ENCODE measurements at regions not wholly inside any gene's neighbourhood (a gene's known extent, or its start where the extent isn't known, plus 50 kb on each side); places are given as distances from the start of the nearest gene placed in this dataset.

DNA sequence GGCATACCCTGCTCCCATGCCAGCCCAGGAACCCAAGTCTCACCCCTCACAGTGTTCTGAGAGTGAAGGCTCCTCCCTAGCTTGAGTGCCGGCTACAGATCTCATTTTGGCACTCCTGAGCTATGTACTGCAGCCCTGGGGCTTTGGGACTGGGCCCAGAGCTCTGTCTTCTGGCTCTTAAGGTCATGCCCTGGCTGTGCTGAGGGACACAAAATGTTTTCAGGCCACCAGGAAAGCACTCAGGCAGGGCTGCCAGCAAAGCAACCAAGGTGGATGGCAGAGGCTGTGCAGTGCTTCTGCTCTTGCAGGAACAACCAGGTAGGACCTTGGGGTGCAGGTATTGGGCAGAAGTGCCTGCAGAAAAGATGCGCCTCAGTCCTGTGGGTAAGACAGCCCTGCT is 564.0 kb downstream of the SLC6A15 start:
- DNase-seq (ENCODE audit: low read depth), result no peak
- TF ChIP-seq CTCF (IDR thresholded peaks at IDR 0.05; ENCODE audit: low read depth, low read length, missing control alignments), result no peak
- no peak overlapping the region for H3K4me3 ChIP-seq (ENCODE audit: low read depth, low read length)

- no peak for TF ChIP-seq CTCF (IDR thresholded peaks at IDR 0.05; ENCODE audit: low read depth, low read length, missing control alignments)
- no peak overlapping the region for H3K4me3 ChIP-seq (ENCODE audit: low read depth, low read length)
- DNase-seq (ENCODE audit: low read depth), result no peak
These were observed 571.0 kb downstream of the SLC6A15 start for GRCh38 chr12:84341467-84342193.

DNA sequence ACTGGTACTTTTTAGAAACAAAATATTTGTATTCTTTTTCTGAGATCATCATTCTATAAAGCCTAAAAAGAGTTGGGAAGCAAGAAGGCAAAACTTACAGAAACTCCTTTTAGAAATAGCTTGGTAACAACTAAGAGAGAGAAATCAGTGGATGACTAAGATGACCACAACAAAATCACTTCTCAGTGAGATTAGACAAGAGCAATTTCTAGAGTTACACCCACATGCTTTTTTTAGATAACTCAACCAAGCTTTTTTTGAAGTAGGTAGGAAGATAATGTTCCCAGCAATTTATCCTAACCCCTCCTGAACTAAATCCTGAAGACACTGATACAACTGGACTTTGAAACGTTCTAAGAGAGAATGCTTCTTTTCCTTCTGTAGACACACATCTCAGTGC is 576.4 kb downstream of the SLC6A15 start:
- no peak overlapping the region for H3K4me3 ChIP-seq (ENCODE audit: low read depth, low read length)
- no peak for TF ChIP-seq CTCF (IDR thresholded peaks at IDR 0.05; ENCODE audit: low read depth, low read length, missing control alignments)

DNA sequence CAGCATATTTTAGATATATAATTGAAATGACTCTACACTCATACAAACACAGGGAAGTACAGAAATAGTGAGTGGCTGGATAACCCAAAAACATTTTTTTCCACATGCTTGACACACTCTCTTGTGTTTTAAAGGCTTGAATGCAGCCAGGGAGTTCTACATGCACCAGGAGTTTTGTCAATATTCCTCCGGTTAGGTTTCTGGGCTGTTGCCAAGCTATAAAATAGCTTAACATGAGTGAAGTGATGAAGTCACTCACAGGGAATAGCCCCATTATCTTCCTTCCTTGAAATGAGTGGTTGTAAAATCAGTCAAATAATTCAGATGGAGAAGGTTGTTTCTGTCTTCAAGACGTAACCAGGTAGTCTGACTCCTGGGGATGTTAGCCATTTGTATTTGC is 582.7 kb downstream of the SLC6A15 start:
- no peak for DNase-seq (ENCODE audit: low read depth)
- TF ChIP-seq CTCF (IDR thresholded peaks at IDR 0.05; ENCODE audit: low read depth, low read length, missing control alignments), result no peak
- H3K4me3 ChIP-seq (ENCODE audit: low read depth, low read length), result no peak overlapping the region

More for the DNA sequence above, 576.4 kb downstream of the SLC6A15 start:
- DNase-seq (ENCODE audit: low read depth), result no peak

DNA sequence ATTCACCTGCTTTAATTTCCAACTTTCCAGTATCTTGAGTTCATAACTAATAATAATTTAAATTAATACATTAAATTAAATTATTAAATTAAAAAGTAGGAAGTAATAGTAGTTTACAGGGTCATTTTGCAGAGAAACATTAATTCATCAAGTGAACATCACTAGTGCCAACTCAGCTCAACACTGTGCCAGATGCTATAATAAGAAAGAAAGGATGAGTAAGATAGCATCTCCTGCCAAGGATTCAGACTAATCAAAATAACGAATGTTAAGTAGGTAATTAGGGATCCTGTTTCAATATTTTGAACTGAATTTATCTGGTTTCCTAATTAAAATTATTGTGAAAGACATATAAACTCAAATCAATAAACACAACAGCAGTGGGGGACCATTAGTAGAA is 596.7 kb downstream of the SLC6A15 start:
- DNase-seq (ENCODE audit: low read depth), result no peak
- H3K4me3 ChIP-seq (ENCODE audit: low read depth, low read length), result no peak overlapping the region
- TF ChIP-seq CTCF (IDR thresholded peaks at IDR 0.05; ENCODE audit: low read depth, low read length, missing control alignments), result no peak

GRCh38 chr12:84313323-84313675 is 599.3 kb downstream of the SLC6A15 start:
- no peak for TF ChIP-seq CTCF (IDR thresholded peaks at IDR 0.05; ENCODE audit: low read depth, low read length, missing control alignments)
- DNase-seq (ENCODE audit: low read depth), result no peak
- no peak overlapping the region for H3K4me3 ChIP-seq (ENCODE audit: low read depth, low read length)

- DNase-seq (ENCODE audit: low read depth), result no peak
- no peak overlapping the region for H3K4me3 ChIP-seq (ENCODE audit: low read depth, low read length)
- no peak for TF ChIP-seq CTCF (IDR thresholded peaks at IDR 0.05; ENCODE audit: low read depth, low read length, missing control alignments)
These were observed 604.4 kb downstream of the SLC6A15 start for GRCh38 chr12:84308211-84308610.
